ENCODE measurements at regions not wholly inside any gene's neighbourhood (a gene's known extent, or its start where the extent isn't known, plus 50 kb on each side); places are given as distances from the start of the nearest gene placed in this dataset.

DNA sequence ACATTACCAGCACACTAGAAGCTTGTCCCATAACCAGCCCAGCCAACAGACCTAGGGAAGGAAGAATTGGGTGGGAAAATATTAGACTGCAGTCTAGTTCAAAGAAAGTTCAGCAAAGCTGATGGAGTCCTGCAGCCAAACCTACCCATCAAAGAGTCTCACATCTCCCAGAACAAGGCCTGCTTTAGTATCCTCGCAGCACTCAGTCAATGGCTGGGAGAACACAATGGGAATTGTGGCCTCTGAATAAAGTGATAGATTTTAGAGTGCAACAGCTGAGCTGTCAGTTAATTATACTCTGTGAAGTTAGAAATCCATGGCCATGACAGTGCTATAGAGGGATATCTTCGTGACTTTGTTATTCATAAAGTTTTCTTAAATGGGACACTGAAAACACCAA lies 207.2 kb upstream of the NAALADL2 start:
- DNase-seq, result no peak
- no peak for ATAC-seq

DNA sequence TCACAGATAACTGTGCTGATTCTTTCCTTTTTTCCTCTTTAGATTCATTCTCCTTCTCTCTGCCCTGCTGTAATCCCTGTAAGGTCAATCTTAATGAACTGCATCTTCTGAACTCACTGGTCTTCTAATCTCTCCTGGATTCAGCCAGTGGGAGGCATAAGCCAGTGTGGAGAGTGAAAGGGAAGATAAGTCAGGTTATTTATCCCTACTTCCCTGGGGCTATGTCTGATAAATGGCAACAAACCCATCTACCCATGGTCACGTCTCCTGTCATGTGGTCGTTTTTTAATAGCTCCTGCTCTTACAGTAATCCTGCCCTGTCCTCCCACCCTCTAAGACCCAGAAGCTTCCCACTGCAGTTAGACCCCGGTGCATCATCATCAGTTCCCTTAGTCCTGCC lies 199.6 kb upstream of the NAALADL2 start:
- DNase-seq (no peak), ATAC-seq (no peak)

DNA sequence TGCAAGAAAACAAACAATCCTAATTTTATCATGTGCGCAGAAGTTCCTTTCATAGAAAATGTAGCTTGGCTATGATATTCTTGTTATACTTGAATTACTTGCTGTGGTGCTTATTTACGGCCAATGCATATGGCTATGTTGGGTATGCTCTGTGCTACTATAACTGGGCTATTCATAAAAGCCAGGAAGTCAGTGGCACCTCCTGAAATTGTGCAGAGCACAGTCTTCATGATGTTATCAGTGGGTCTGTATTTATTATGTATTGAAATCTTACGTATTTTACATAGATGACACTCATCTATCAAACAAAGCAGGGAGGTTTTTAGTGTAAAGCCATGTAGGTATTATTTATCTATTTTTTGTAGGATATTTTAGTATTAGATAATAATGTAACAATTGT lies 196.5 kb upstream of the NAALADL2 start:
- DNase-seq (no peak), ATAC-seq (no peak)

DNA sequence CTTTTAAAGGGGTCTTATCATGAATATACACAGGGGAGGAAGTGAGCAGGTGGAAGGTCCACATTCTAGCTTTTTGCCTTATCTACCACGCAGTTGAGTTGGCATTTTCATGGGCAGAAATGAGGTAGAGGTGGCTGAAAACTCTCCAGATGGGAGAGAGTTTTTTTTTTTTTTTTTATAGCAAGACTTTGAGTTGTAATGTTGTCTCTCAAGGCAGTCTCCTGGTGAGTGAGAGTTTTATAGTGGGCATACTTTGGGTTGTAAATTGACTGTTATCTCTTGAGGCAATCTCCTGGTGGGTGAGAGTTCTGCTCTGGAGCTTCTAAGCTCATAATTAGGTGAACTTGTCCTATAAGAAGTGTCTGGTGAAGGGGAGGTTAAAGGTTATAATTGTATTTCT lies 191.7 kb upstream of the NAALADL2 start:
- DNase-seq, result no peak
- ATAC-seq, result no peak

DNA sequence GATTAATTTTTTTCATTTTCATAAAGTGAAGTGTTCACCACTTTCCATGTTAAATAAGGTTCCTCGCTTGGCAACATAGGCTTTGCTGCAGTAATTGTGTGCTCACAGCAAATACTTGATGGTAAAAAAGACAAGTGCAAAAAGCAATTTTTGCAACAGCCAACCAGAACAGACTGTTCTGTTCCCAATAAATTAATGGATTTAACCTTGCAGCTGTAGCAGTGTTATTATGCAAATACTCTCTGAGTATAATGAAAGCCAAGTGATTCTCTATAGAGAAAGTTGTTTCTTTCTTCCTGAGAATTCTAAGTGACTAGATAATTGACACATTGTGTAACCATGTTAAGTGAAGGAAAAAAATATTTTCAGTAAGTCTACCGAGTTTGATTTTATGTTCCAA lies 183.7 kb upstream of the NAALADL2 start:
- DNase-seq (no peak), ATAC-seq (no peak)

DNA sequence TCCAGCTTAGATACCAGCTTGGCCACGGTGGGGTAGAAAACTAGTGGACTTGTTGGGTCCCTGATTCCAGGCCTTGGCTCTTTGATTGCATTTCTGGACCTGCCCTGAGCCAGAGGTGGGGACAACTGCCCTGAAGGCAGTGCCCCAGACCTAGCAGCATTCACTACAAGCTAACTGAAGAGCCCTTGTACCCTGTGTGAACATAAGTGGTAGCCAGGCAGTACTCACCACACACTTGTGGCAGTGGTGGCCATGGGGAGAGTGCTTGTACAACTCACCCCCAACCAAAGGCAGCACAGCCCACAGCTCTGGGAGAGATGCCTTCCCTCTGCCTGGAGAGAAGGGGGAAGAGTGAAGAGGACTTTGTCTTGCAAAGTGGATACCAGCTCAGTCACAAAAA lies 177.3 kb upstream of the NAALADL2 start:
- DNase-seq, result no peak
- no peak for ATAC-seq

DNA sequence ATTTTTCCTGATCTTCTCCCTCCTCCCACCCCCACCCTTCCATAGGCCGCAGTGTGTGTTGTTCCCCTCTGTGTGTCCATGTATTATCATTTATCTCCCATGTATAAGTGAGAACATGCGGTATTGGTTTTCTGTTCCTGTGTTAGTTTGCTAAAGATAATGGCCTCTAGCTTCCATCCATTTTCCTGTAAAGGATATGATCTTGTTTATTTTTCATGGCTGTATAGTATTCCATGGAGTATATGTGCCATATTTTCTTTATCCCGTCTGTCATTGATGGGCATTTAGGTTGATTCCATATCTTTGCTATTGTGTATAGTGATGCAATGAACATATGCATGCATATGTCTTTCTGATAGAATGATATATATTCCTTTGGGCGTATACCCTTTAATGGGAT lies 173.3 kb upstream of the NAALADL2 start:
- ATAC-seq (no peak), DNase-seq (no peak)

DNA sequence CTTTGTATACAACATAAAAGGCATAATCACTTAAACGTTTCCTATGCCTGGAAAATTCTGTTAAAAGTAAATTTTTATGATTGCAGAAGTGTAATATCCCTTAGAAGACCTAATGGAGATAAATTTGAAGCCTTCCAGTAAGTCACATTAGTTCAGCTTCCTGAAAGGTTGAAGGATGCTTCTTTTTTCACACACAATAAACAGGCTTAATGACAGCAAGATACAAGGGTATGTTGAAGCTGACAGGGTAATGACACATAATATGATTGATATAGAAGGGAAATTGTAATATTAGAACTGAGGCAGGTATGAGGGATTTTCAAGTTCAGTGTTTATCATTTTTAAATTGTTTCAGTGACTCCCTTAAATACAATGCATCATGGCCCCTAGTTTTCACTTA lies 161.8 kb upstream of the NAALADL2 start:
- DNase-seq (no peak), ATAC-seq (no peak)

DNA sequence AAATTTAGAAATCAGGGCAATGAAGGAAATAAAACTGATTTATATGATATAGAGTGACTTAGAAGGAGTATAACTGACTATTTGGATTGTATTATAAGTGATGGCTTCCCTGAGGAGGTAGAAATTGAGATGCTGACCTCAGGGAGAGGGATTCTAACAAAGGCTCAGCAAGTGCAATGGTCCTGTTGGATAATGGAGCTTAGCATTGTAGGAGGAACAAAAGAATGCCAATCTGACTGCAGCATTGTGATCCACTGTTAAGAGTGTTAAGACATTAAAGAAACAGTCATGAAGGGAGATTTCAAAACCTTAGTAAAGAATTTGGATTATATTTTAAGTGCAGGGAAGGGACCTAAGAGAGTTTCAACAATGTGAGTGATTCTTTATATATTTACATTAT lies 158.4 kb upstream of the NAALADL2 start:
- ATAC-seq (no peak), DNase-seq (no peak)

DNA sequence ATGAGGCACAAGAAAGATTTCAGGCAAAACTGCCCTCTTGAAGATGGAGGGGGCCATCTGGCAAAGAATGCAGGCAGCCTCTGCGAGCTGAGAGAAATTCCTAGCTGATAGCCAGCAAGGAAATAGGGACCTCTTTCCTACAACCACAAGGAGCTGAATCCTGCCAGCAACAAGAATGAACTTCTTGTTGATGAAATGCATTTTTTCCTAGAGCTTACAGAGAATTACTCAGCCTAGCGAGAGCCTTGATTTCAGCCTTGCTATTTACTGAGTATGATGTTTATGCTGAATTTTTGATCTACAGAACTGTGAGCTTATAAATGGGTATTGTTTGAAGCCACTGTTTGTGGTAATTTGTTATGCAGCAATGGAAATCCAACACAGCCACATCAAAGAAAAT lies 148.5 kb upstream of the NAALADL2 start:
- ATAC-seq, result no peak
- DNase-seq, result no peak

DNA sequence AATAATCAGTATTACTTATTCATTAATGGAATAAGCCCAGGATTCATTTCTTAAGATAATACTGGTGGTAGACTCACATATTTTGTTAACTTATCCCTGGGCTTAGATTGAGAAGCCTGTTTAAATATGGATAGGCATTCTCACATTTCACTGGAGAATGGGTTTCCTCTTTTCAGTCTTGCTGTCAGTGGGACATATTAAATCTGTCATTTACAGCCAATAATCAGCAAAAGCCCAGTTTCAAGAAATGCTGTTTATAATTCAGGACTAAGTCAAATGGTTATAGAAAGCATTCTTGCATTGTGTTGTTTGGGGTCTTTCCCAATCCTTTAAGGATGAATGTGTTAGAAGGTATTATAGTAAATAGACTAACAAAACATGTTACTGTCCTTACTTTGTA lies 143.7 kb upstream of the NAALADL2 start:
- ATAC-seq (no peak), DNase-seq (no peak)

DNA sequence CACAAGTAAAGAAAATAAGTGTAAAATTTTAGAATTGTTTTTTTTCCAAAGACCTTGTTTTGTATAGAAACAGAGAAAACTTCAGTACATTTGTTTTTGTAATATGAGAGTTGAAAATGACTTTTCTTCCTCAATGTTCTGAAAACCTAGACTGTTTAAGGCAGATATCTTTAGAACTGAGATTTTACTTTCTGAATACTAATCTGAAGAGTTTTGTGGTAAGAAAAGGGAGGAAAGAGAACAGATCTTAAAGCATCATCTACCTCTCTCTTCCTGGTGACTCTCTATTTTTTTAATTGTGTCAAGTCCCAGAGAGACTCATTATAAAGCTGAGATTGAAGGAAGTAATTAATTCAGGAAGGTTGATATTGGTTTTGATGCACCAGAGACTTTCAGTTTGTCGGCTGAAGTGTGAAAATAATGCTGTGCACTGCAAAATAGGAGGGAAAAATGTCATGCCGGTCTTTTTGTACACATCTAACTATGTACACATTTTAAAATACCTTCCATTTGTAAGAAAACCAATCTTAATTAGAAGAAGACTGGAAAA lies 142.1 kb upstream of the NAALADL2 start:
- DNase-seq (no peak), ATAC-seq (no peak)

DNA sequence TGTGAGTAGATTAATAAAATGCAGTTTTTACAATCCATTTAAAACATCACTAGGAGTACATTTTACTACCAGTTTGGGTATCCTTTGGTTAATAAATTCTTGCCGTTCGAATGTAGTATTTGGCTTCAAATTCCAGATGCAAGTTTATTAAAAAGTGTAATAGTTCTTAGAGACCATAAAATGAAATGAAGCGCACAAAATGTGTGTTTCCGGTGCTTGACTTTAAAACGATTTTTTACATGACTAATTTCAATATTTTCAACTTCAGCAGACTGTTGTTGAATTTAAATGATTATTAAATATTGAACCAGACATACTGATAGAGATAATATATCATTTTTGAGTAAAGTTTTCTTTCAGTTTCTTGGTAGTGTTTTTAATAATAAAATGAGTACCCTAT lies 138.4 kb upstream of the NAALADL2 start:
- DNase-seq (no peak), ATAC-seq (no peak)

DNA sequence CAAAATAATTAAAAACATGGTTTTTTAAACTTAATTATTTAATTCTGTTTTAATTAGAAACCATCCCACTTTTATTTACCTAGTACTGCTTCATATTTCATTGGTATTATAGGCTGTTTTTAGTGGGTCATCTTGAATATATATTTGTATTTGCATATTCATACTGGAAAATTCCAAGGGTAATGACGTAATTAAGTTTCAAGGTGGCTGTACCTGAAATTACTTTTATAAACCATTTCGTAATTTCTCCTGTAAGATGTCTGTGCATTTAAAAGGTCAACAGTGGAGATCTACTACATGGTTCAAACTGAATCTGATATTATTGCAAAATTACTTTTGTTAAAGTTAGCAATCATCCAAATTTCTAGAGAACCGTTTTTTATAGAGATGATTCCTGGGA lies 133.8 kb upstream of the NAALADL2 start:
- DNase-seq (no peak), ATAC-seq (no peak)

DNA sequence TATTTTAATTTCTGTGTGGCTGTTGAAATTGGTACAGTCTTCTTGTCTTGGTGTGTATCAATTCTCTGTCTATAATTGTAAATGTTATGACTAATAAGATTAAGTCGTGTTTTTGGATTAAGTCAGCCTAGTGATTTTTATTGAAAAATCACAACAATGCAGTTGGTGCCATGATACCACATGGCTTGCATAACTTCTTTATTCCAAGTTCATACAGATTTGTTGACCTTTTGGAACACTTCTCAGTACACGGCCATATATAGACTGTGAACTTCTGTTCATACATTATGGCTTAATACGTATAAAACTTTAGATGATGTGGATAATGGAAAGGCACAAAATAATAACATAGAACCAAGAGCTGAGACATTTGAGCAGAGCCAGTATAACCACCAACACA lies 121.2 kb upstream of the NAALADL2 start:
- ATAC-seq, result no peak
- no peak for DNase-seq

DNA sequence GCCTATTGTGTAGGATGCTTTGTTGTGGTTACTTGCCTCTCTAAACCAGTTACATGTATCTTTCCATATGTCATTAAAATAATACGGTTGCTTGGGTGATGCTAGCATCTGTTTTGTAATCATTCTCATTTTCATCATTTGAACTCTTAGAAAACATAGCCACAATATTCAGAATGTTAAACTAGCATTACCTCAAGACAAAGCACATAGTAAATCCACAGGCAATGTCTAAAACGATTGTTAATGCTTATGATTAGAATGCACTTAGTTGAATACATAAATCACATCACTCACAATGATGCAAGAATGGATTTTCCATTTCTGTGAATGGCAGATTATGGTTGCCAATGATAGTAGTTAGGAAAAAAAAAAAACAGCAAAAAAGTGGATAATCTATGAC lies 110.0 kb upstream of the NAALADL2 start:
- ATAC-seq, result no peak
- DNase-seq, result no peak

DNA sequence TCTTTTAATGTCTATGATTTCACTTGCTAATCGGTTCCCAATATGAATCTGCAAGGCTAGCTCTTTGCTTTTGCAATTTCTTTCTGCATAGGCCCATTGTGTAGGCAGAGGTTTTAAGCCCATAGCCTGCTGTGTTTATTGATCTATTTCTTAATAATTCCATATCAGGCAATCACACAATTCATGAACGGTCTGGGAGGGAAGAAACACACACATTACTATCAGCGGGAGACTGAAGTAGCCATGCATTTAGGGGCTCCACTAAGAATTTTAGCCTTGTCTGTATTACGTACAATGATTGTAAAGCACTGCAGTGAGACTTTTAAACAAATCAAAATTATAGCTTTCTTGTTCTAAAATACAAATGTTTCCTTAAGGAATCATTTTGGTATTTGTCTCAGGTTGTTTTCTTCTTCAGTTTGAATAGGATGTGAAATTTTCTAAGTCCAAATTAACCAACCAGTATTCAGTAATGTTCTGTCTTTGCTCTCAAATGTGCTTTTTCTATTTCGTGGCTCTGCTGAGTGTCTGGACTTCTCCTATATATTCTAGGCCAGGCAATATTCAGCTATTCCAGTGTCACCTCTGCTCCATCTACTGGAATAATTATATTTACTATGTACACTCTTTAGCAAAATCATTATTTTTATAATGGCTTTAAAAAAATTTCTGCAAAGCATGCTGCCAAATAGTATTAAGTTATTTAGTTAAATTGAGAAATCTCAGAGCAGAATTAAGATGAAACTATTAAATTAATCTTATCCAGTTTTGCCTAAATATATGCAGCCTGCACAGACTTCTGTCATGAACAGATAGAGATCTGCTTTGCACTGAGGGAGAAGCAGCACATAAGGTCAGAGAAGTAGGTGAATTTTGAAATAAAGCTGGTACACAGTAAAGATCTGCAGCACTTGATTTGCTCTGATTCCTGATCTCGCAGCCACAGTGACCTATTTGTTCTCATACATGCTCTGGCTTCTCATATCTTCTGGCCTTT lies 103.0 kb upstream of the NAALADL2 start:
- ATAC-seq (no peak), DNase-seq (no peak)

DNA sequence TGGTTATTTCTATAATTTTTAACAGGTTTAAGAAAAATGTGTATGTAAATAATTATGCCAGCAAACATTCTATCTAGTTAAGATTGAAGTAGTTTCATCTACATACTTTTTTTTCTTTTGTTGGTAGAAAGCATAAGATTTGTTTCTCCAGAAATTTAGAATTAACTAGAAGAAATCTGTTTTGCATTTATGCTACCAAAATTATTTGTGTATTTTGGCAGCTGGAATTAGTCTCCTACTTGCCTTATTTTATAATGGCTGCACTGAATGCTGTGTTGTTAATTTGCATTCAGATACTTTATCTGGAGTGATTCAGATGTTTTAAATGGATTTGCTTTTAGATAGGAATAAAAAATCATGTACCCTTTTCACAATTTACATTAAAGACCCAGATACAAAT lies 100.2 kb upstream of the NAALADL2 start:
- no peak for DNase-seq
- no peak for ATAC-seq

DNA sequence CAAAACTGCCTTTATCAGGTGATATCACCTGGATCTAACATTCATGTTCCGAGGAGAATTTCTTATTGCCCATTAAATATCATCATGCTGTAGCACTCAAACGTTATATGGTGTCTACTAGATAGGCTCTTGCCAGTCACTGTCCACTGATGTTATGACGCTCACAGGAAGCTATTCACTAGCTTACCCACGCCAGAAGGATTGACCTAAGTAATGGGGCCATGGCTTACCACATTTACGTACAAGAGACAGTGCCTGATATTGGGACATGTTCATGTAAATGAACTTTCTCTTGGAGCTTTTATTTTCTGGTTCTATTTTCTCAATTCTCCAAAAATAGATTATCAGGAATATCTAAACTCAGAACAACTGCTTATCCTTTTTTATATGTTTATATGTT lies 91.7 kb upstream of the NAALADL2 start:
- ATAC-seq (no peak), DNase-seq (no peak)

DNA sequence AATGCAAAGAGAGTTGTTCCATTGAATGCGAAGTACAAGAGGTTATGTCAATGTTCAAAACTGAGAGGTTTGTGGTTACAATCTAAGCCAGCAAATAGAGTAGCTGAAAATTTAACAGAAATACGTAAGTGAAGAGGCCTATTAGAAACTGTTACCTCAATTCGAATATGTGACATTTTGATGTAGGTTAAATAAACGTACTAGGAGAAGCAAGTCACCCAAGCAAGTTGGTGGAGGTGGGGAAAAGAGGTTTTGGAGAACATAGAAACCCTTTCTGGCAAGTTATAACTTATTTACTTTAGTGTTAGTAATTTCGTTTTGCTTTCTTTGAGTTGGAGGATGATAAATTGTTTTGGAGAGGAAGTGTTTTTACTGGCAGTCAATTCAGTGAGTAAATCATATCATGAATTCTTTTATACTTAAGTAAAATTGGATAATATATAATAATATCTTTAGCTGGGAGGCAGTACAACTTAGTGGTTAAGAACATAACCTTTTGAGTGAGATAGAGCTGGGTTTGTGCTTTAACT lies 91.2 kb upstream of the NAALADL2 start:
- DNase-seq (no peak), ATAC-seq (no peak)

DNA sequence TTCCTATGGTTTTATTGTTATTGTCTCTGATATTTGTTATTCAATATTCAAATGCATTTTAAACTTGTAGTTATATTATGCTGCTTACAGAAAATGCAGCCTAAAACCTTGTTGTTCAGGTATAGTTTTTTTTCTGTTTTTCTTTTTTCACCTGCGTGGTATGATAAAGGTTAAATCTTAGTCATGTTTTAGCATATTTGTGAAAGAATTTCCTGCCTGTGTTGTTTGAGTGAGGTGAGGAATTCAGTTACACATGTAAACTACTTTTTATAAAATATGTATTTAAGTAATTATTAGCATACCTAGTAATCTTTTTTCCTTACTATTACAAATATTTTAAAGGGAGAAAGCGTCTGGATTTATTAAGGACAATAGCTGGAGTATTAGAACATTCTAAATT lies 90.0 kb upstream of the NAALADL2 start:
- DNase-seq (no peak), ATAC-seq (no peak)

DNA sequence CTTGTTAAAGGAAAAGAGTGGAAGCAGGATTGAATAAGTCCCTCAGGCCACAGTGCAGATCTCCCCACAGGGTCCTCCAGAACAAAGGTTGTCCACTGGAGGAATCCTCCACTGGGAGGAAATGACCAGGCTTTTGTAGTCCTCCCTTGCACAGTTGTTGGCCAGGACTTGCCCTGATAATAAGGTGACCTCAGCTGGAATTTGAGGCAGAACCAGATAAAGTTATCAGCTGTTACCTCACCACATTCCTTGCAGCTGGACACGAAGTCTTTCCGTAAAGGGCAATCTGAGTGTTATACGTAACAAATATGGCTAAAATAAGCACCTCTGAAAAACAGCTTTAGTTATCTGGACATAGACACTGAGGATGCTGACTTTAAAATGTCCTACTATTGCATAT lies 83.5 kb upstream of the NAALADL2 start:
- DNase-seq (no peak), ATAC-seq (no peak)

DNA sequence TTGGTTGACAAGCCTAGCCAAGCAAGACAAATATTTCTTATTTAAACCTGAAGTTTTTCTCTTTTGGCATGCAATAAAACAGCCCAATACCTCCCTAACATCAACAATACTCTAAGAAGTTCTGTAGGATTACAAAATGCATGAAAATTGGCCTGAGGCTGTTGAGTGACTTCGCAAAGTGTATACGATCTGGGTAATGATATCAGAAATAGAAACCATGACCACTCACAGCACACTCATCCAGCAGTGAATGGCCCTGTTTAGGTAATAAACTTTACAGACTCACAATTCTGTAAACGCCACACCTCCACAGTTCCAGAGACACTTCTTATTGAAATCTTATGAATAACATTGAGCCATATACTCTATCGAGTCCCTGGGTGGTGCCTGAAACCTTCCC lies 83.0 kb upstream of the NAALADL2 start:
- DNase-seq, result no peak
- no peak for ATAC-seq

DNA sequence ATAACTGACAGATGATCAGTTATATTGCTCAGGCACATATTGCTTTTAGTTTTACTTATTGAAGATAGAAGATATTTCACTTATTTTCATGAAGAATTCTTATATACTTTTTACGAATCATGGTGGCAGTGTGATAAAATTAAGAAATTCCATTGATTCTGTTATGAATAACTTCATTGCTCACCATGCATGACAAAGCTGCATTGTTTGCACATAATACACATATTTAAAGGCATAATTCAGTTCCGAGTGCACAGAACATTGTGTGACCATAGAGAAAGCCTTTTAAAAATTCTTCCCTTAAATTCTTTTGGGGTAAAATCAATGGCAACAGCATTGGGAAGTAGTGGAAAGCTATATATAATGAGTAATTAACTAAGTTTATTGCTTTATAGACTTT lies 82.5 kb upstream of the NAALADL2 start:
- no peak for ATAC-seq
- DNase-seq, result no peak
